SK-N-SH (cell line): ENCODE measurements at regions not wholly inside any gene's neighbourhood (a gene's known extent, or its start where the extent isn't known, plus 50 kb on each side); places are given as distances from the start of the nearest gene placed in this dataset.

Experiments
- CTCF ChIA-PET: fragments of 300-600, 350-600 bp; formaldehyde crosslinking; extraction: SDS; loops from one replicate; lab custom pipeline; 2021; lab: Yijun Ruan, JAX
- POLR2A ChIA-PET: fragments of 350-600 bp; sonication (Branson Sonifier 250); formaldehyde crosslinking; extraction: SDS; loops from one replicate; lab custom pipeline; 2020; ENCODE audit warnings: antibody characterized with exemption, inconsistent platforms; lab: Yijun Ruan, JAX
- DNase-seq: peaks from one replicate; pipeline ENCODE4 v3.0.0; 2012
- H2AFZ ChIP-seq: fragments of 200-600 bp; sonication (generic); 2 replicates; pipeline ENCODE4 v1.8.1; 2016; ENCODE audit warnings: antibody characterized with exemption, mild to moderate bottlenecking, low read depth
- H3F3A ChIP-seq: fragments of 200-600 bp; sonication (generic); replicated peaks from 2 replicates; pipeline ENCODE3; 2016; ENCODE audit warnings: antibody characterized with exemption, mild to moderate bottlenecking; ENCODE audit not compliant: insufficient read depth
- H3K27ac ChIP-seq, 2 experiments: fragments of 200-500 bp in 1 of 2; fragments of 200-600 bp in 1 of 2; sonication (Bioruptor generic) in 1 of 2; sonication (generic), shearing (Covaris generic) in 1 of 2; 2 replicates each; pipeline versions ENCODE4 v1.5.1 to v1.6.1; 2014 to 2016; ENCODE audit warnings: low read depth in 2 of 2, inconsistent platforms in 1 of 2, low read length in 1 of 2, mild to moderate bottlenecking in 1 of 2, mixed read lengths in 1 of 2
- H3K27me3 ChIP-seq: fragments of 200-600 bp; sonication (generic), shearing (Covaris generic); 2 replicates; pipeline ENCODE4 v1.6.1; 2016; ENCODE audit warnings: mixed run types; ENCODE audit not compliant: insufficient read depth
- H3K36me3 ChIP-seq, 2 experiments: fragments of 200-500 bp in 1 of 2; fragments of 200-600 bp in 1 of 2; sonication (Bioruptor generic) in 1 of 2; sonication (generic) in 1 of 2; replicated peaks in 1 of 2; 2 replicates each; pipeline versions ENCODE3 to v1.5.1; 2014 to 2016; ENCODE audit warnings: low read length in 1 of 2, mild to moderate bottlenecking in 1 of 2; ENCODE audit not compliant: insufficient read depth in 2 of 2, control insufficient read depth in 1 of 2
- H3K4me1 ChIP-seq, 2 experiments: fragments of 200-500 bp in 1 of 2; fragments of 200-600 bp in 1 of 2; sonication (Bioruptor generic) in 1 of 2; sonication (generic), shearing (Covaris generic) in 1 of 2; 2 replicates each; pipeline versions ENCODE4 v1.5.1 to v1.6.1; 2014 to 2016; ENCODE audit warnings: low read depth in 1 of 2, low read length in 1 of 2, mixed run types in 1 of 2; ENCODE audit not compliant: insufficient read depth in 2 of 2, control insufficient read depth in 1 of 2
- H3K4me2 ChIP-seq: fragments of 200-600 bp; sonication (generic), shearing (Covaris generic); 2 replicates; pipeline ENCODE4 v1.6.1; 2017; ENCODE audit warnings: mixed run types
- H3K4me3 ChIP-seq, 2 experiments: fragments of 200-500 bp in 1 of 2; fragments of 200-600 bp in 1 of 2; sonication (Bioruptor generic) in 1 of 2; sonication (generic), shearing (Covaris generic) in 1 of 2; 2 replicates each; pipeline versions ENCODE4 v1.5.1 to v1.8.1; 2014 to 2016; ENCODE audit warnings: low read depth in 2 of 2, inconsistent platforms in 1 of 2, low read length in 1 of 2, mild to moderate bottlenecking in 1 of 2, mixed read lengths in 1 of 2, moderate library complexity in 1 of 2
- H3K79me2 ChIP-seq: fragments of 200-600 bp; sonication (generic); 2 replicates; pipeline ENCODE4 v1.8.1; 2017; ENCODE audit warnings: mild to moderate bottlenecking; ENCODE audit not compliant: insufficient read depth
- H3K9ac ChIP-seq: fragments of 200-600 bp; sonication (generic); 2 replicates; pipeline ENCODE4 v1.6.1; 2017; ENCODE audit warnings: mixed run types
- H3K9me2 ChIP-seq: fragments of 200-600 bp; sonication (generic); 2 replicates; pipeline ENCODE4 v1.6.1; 2017; ENCODE audit warnings: mixed run types
- H3K9me3 ChIP-seq: fragments of 200-600 bp; sonication (generic); 2 replicates; pipeline ENCODE4 v1.6.1; 2017; ENCODE audit warnings: mixed run types, mild to moderate bottlenecking, moderate library complexity
- H4K20me1 ChIP-seq: fragments of 200-600 bp; sonication (generic); 2 replicates; pipeline ENCODE4 v1.6.1; 2017; ENCODE audit warnings: mild to moderate bottlenecking, mixed run types; ENCODE audit not compliant: insufficient read depth
- ELF1 ChIP-seq: IDR thresholded peaks from 2 replicates; pipeline ENCODE4 v1.4.0; 2012
- EZH2phosphoT487 ChIP-seq: fragments of 200-600 bp; sonication (generic); IDR thresholded peaks from 2 replicates; pipeline ENCODE4 v1.6.1; 2017; ENCODE audit warnings: low read depth, mixed run types, mild to moderate bottlenecking, antibody characterized with exemption, moderate library complexity, borderline replicate concordance
- FOXJ3 ChIP-seq: sonication (generic); formaldehyde crosslinking; IDR thresholded peaks from 2 replicates; pipeline ENCODE4 v1.5.1; 2020; ENCODE audit warnings: mild to moderate bottlenecking, missing genetic modification reagents
- MEF2A ChIP-seq: IDR thresholded peaks from 2 replicates; pipeline ENCODE4 v1.4.0; 2012; ENCODE audit warnings: low read depth, borderline replicate concordance
- NFIC ChIP-seq: IDR thresholded peaks from 2 replicates; pipeline ENCODE4 v1.4.0; 2012; ENCODE audit warnings: borderline replicate concordance
- RCOR1 ChIP-seq: fragments of 150-350 bp; IDR thresholded peaks from 2 replicates; pipeline ENCODE4 v1.6.1; 2017; ENCODE audit warnings: antibody characterized with exemption, low read length
- TAF1 ChIP-seq: IDR thresholded peaks from 2 replicates; pipeline ENCODE4 v1.6.1; 2012; ENCODE audit warnings: low read depth, mild to moderate bottlenecking, low read length, moderate library complexity, borderline replicate concordance
- YY1 ChIP-seq: IDR thresholded peaks from 2 replicates; pipeline ENCODE4 v1.4.0; 2012; ENCODE audit warnings: low read depth, mild to moderate bottlenecking
- WGBS: methylation state at CpG from one replicate; pipeline ENCODE4 v1.1.6; 2017; ENCODE audit warnings: low lambda C conversion rate; 5-methylcytosine and 5-hydroxymethylcytosine counted together
- TF ChIP-seq, protein P1 (sequence below): IDR thresholded peaks from 2 replicates; pipeline ENCODE4 v1.4.0; 2012; ENCODE audit warnings: low read depth, borderline replicate concordance
- TF ChIP-seq, protein P2 (sequence below): IDR thresholded peaks from 2 replicates; pipeline ENCODE4 v1.6.1; 2012; ENCODE audit warnings: mild to moderate bottlenecking, low read depth, low read length, moderate library complexity
- TF ChIP-seq, protein P3 (sequence below): IDR thresholded peaks from 2 replicates; pipeline ENCODE4; 2012
- TF ChIP-seq, protein P4 (sequence below): IDR thresholded peaks from 2 replicates; pipeline ENCODE4 v1.4.0; 2012; ENCODE audit warnings: low read depth, borderline replicate concordance
- TF ChIP-seq, protein P5 (sequence below): IDR thresholded peaks from 2 replicates; pipeline ENCODE4 v1.4.0; 2012; ENCODE audit warnings: low read depth

DNA sequence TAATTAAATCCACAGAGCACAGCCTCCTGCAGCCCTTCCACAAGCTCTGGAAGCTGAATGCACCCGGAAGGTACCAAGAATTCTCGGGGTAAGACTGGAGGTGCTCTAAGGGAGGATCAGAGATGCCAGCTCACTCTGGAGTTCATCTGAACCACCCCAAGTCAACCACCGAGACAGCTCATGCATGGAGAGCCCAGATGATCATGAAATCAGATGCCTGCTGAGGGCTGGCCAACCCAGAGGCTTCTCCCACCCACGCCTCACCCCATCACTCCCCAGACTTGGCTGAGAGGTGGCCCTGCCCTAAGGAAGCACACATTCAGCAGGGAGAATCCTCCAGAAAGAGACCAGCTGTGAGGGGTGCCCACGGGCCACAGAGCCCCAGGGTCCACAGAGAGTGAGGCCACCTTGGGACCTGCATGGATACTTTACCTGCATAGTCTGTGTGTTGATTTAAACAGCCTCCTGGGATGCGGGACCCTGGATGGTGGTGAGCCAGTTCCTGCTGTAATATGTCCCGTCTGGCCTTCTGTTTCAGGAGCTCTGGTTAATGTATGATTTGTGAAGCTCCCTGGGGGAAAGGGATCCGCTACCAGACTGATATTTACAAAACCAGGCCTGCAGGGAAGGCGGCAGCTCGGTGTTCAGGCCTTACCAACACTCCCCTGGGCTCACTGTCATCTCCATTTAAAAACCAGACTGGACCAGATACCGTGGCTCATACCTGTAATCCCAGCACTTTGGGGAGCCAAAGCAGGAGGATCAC lies 64.9 kb downstream of the INSIG1 start:
- POLR2A ChIA-PET, result no interaction called here

DNA sequence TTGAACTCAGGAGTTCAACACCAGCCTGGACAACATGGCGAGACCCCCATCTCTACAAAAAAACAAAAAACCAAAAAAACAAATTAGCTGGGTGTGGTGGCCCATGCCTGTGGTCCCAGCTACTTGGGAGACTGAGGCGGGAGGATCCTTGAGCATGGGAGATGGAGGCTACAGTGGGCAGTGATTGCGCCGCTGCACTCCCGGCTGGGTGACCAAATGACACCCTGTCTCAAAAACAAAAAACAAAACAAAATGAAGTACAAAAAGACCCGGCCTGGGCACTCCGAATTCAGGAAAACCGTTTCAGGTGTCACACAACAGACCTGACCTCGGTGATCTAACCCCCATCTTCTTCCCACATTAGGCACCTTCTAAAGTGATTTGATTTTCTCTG lies 65.5 kb downstream of the INSIG1 start:
- Histone ChIP-seq H3K9me3 (no peaks in the 10 kb centered on the region), H3K27me3 (peaks cover 68% of the 10 kb centered on the region), H3K9me2 (no peaks in the 10 kb centered on the region), H3K27ac (no peak overlapping the region), H3K9ac (no peak overlapping the region), H3K4me2 (no peak overlapping the region), H3K79me2 (no peaks in the 10 kb centered on the region), H3K36me3 (no peaks in the 10 kb centered on the region), H3K4me1 (peaks cover 0 to 5% of the 10 kb centered on the region in 2 experiments; a peak in 1 of 4 replicates), H4K20me1 (no peaks in the 10 kb centered on the region), H3F3A (no peaks in the 10 kb centered on the region), H3K4me3 (no peak overlapping the region), H2AFZ (no peak overlapping the region)
- TF ChIP-seq ELF1, result no peak
- TF ChIP-seq, protein P1, sequence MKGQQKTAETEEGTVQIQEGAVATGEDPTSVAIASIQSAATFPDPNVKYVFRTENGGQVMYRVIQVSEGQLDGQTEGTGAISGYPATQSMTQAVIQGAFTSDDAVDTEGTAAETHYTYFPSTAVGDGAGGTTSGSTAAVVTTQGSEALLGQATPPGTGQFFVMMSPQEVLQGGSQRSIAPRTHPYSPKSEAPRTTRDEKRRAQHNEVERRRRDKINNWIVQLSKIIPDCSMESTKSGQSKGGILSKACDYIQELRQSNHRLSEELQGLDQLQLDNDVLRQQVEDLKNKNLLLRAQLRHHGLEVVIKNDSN, result no peak
- TF ChIP-seq, protein P2, sequence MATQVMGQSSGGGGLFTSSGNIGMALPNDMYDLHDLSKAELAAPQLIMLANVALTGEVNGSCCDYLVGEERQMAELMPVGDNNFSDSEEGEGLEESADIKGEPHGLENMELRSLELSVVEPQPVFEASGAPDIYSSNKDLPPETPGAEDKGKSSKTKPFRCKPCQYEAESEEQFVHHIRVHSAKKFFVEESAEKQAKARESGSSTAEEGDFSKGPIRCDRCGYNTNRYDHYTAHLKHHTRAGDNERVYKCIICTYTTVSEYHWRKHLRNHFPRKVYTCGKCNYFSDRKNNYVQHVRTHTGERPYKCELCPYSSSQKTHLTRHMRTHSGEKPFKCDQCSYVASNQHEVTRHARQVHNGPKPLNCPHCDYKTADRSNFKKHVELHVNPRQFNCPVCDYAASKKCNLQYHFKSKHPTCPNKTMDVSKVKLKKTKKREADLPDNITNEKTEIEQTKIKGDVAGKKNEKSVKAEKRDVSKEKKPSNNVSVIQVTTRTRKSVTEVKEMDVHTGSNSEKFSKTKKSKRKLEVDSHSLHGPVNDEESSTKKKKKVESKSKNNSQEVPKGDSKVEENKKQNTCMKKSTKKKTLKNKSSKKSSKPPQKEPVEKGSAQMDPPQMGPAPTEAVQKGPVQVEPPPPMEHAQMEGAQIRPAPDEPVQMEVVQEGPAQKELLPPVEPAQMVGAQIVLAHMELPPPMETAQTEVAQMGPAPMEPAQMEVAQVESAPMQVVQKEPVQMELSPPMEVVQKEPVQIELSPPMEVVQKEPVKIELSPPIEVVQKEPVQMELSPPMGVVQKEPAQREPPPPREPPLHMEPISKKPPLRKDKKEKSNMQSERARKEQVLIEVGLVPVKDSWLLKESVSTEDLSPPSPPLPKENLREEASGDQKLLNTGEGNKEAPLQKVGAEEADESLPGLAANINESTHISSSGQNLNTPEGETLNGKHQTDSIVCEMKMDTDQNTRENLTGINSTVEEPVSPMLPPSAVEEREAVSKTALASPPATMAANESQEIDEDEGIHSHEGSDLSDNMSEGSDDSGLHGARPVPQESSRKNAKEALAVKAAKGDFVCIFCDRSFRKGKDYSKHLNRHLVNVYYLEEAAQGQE, result no peak
- no peak for TF ChIP-seq TAF1
- TF ChIP-seq, protein P3, sequence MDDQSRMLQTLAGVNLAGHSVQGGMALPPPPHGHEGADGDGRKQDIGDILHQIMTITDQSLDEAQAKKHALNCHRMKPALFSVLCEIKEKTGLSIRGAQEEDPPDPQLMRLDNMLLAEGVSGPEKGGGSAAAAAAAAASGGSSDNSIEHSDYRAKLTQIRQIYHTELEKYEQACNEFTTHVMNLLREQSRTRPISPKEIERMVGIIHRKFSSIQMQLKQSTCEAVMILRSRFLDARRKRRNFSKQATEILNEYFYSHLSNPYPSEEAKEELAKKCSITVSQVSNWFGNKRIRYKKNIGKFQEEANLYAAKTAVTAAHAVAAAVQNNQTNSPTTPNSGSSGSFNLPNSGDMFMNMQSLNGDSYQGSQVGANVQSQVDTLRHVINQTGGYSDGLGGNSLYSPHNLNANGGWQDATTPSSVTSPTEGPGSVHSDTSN, result no peak
- no peak for TF ChIP-seq FOXJ3 (CRISPR knock-in tag)
- no peak for TF ChIP-seq EZH2phosphoT487
- no peak for TF ChIP-seq NFIC
- TF ChIP-seq, protein P4, sequence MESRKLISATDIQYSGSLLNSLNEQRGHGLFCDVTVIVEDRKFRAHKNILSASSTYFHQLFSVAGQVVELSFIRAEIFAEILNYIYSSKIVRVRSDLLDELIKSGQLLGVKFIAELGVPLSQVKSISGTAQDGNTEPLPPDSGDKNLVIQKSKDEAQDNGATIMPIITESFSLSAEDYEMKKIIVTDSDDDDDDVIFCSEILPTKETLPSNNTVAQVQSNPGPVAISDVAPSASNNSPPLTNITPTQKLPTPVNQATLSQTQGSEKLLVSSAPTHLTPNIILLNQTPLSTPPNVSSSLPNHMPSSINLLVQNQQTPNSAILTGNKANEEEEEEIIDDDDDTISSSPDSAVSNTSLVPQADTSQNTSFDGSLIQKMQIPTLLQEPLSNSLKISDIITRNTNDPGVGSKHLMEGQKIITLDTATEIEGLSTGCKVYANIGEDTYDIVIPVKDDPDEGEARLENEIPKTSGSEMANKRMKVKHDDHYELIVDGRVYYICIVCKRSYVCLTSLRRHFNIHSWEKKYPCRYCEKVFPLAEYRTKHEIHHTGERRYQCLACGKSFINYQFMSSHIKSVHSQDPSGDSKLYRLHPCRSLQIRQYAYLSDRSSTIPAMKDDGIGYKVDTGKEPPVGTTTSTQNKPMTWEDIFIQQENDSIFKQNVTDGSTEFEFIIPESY, result no peak
- TF ChIP-seq MEF2A, result no peak
- ChIA-PET CTCF (interaction anchor here (1.8 to 11.3 kb wide), 3 partner anchors 16 to 449 kb away, joined by 4 to 125 read pairs (median 30); no protein-coding TSS in a partner anchor), POLR2A (no interaction called here)
- WGBS, result 45% methylated on average over 9 of the region's 9 CpGs
- no peak for DNase-seq

More for the DNA sequence above, 64.9 kb downstream of the INSIG1 start:
- DNase-seq, result no peak
- H3K27me3 ChIP-seq, result peaks cover 73% of the 10 kb centered on the region
- CTCF ChIA-PET, result interaction anchor here (1.1 to 11.3 kb wide), 4 partner anchors 11 to 448 kb away, joined by 3 to 125 read pairs (median 17); no protein-coding TSS in a partner anchor
- no peaks in the 10 kb centered on the region for H4K20me1 ChIP-seq
- H3K79me2 ChIP-seq, result no peaks in the 10 kb centered on the region
- H3K9me2 ChIP-seq, result no peaks in the 10 kb centered on the region
- H3K4me1 ChIP-seq, result peaks cover 0 to 7% of the 10 kb centered on the region in 2 experiments; a peak in 1 of 4 replicates
- no peak overlapping the region for H3K9ac ChIP-seq
- H3F3A ChIP-seq, result no peaks in the 10 kb centered on the region
- H3K9me3 ChIP-seq, result no peaks in the 10 kb centered on the region
- H3K4me2 ChIP-seq, result no peak overlapping the region
- no peak overlapping the region for H2AFZ ChIP-seq
- no peak overlapping the region for H3K4me3 ChIP-seq
- no peaks in the 10 kb centered on the region for H3K36me3 ChIP-seq
- no peak for TF ChIP-seq YY1
- no peak for TF ChIP-seq RCOR1
- TF ChIP-seq, protein P5, sequence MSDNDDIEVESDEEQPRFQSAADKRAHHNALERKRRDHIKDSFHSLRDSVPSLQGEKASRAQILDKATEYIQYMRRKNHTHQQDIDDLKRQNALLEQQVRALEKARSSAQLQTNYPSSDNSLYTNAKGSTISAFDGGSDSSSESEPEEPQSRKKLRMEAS, result no peak
- H3K27ac ChIP-seq, result no peak overlapping the region
- 39% methylated on average over 11 of the region's 11 CpGs for WGBS
